Keratinocyte (primary cell): ENCODE measurements at regions not wholly inside any gene's neighbourhood (a gene's known extent, or its start where the extent isn't known, plus 50 kb on each side); places are given as distances from the start of the nearest gene placed in this dataset.

Source experiments
- DNase-seq: peaks from one replicate; pipeline ENCODE4 v3.0.0-alpha.2; 2011; ENCODE audit warnings: low read depth, missing footprints, low spot score
- FAIRE-seq: peaks from 2 replicates; lab custom pipeline; 2011; peaks lifted over from hg19 to GRCh38; lab: Jason Lieb, UNC
- H2AFZ ChIP-seq: 2 replicates; pipeline ENCODE4 v1.6.0; 2012; ENCODE audit warnings: low read length, control low read depth, inconsistent platforms; ENCODE audit not compliant: control insufficient read depth
- H3K27ac ChIP-seq: 2 replicates; pipeline ENCODE4 v1.5.1; 2011; ENCODE audit warnings: low read length; ENCODE audit not compliant: control insufficient read depth, insufficient read depth
- H3K27me3 ChIP-seq: 3 replicates; pipeline ENCODE4 v1.6.0; 2011; ENCODE audit warnings: low read length; ENCODE audit not compliant: control insufficient read depth, insufficient read depth; ENCODE audit errors: extremely low read depth
- H3K36me3 ChIP-seq, 2 experiments: 2 replicates in 1 of 2; 3 replicates in 1 of 2; pipeline ENCODE4 v1.5.1; 2011; ENCODE audit warnings: low read length in 2 of 2, mild to moderate bottlenecking in 1 of 2; ENCODE audit not compliant: control insufficient read depth in 2 of 2, insufficient read depth in 2 of 2; ENCODE audit errors: extremely low read depth in 1 of 2
- H3K4me1 ChIP-seq: 3 replicates; pipeline ENCODE4 v1.5.1; 2011; ENCODE audit warnings: low read length; ENCODE audit not compliant: control insufficient read depth, insufficient read depth; ENCODE audit errors: extremely low read depth
- H3K4me2 ChIP-seq: 3 replicates; pipeline ENCODE4 v1.6.0; 2011; ENCODE audit warnings: low read depth, low read length; ENCODE audit not compliant: control insufficient read depth, insufficient read depth; ENCODE audit errors: extremely low read depth
- H3K4me3 ChIP-seq, 3 experiments: fragments of 200-600 bp in 1 of 3; sonication (generic) in 1 of 3; 2 replicates in 2 of 3; 3 replicates in 1 of 3; pipeline ENCODE4 v1.5.1; 2011 to 2016; ENCODE audit warnings: low read length in 3 of 3, mild to moderate bottlenecking in 3 of 3, control low read depth in 2 of 3, inconsistent platforms in 1 of 3, low read depth in 1 of 3, mixed read lengths in 1 of 3, mixed run types in 1 of 3, moderate library complexity in 1 of 3; ENCODE audit not compliant: control insufficient read depth in 2 of 3, insufficient read depth in 2 of 3; ENCODE audit errors: extremely low read depth in 1 of 3
- H3K79me2 ChIP-seq: 2 replicates; pipeline ENCODE4 v1.6.0; 2012; ENCODE audit warnings: low read length; ENCODE audit not compliant: control insufficient read depth, insufficient read depth
- H3K9ac ChIP-seq: 3 replicates; pipeline ENCODE4 v1.6.0; 2011; ENCODE audit warnings: low read length; ENCODE audit not compliant: control insufficient read depth, insufficient read depth; ENCODE audit errors: extremely low read depth
- H3K9me1 ChIP-seq: 3 replicates; pipeline ENCODE4 v1.6.0; 2011; ENCODE audit warnings: low read length; ENCODE audit not compliant: control insufficient read depth, insufficient read depth; ENCODE audit errors: extremely low read depth
- H3K9me3 ChIP-seq: 2 replicates; pipeline ENCODE4 v1.5.1; 2012; ENCODE audit warnings: low read depth, low read length; ENCODE audit not compliant: control insufficient read depth
- H4K20me1 ChIP-seq: 3 replicates; pipeline ENCODE4 v1.6.0; 2011; ENCODE audit warnings: low read length; ENCODE audit not compliant: control insufficient read depth, insufficient read depth; ENCODE audit errors: extremely low read depth
- EZH2 ChIP-seq: IDR thresholded peaks from one replicate; pipeline ENCODE4 v1.6.1; 2012; ENCODE audit warnings: inconsistent platforms, mild to moderate bottlenecking, low read length, moderate library complexity
- dilution Hi-C: fragments of 300-500 bp; cut with MboI; formaldehyde crosslinking; loops from one replicate; pipeline ENCODE4 v1.7.0; 2020; ENCODE audit warnings: low sequenced_read_pairs; ENCODE audit not compliant: extremely low pct_ligation_motif_present
- TF ChIP-seq, protein P1 (sequence below), 3 experiments: IDR thresholded peaks in 1 of 3; conservative IDR thresholded peaks in 1 of 3; optimal IDR thresholded peaks in 1 of 3; 2 replicates in 2 of 3; 3 replicates in 1 of 3; pipeline versions ENCODE3 to v1.5.1; 2011; ENCODE audit warnings: low read length in 3 of 3, mild to moderate bottlenecking in 3 of 3, moderate library complexity in 2 of 3, control low read depth in 1 of 3, inconsistent platforms in 1 of 3; ENCODE audit not compliant: insufficient read depth in 2 of 3; ENCODE audit errors: extremely low read depth in 1 of 3

DNA sequence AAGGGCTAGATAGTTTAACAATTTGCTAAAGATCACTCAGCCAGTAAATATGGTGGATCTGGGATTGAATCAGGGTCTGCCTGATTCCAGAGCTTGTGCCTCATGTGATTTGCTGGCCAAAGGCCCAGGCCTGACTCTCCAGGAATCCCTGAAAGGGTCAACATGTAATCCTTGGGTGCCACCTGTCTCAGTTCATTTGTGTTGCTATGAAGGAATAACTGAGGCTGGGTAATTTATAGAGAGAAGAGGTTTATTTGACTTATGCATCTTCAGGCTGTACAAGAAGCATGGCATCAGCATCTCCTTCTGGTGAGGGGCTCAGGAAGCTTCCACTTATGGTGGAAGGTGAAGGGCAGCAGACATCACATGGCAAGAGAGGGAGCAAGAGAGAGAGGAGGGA, 144.9 kb downstream of the FCRL5 start:
- no peak for TF ChIP-seq EZH2
- TF ChIP-seq, protein P1, sequence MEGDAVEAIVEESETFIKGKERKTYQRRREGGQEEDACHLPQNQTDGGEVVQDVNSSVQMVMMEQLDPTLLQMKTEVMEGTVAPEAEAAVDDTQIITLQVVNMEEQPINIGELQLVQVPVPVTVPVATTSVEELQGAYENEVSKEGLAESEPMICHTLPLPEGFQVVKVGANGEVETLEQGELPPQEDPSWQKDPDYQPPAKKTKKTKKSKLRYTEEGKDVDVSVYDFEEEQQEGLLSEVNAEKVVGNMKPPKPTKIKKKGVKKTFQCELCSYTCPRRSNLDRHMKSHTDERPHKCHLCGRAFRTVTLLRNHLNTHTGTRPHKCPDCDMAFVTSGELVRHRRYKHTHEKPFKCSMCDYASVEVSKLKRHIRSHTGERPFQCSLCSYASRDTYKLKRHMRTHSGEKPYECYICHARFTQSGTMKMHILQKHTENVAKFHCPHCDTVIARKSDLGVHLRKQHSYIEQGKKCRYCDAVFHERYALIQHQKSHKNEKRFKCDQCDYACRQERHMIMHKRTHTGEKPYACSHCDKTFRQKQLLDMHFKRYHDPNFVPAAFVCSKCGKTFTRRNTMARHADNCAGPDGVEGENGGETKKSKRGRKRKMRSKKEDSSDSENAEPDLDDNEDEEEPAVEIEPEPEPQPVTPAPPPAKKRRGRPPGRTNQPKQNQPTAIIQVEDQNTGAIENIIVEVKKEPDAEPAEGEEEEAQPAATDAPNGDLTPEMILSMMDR (optimal IDR thresholded peaks at IDR 0.05 in 1 of 3, IDR thresholded peaks at IDR 0.05 in 1 of 3, conservative IDR thresholded peaks at IDR 0.05 in 1 of 3; ENCODE audit: extremely low read depth in 1 of 3, insufficient read depth in 2 of 3, low read length in 3 of 3) = no peak
- no peak overlapping the region for H3K4me2 ChIP-seq
- no peak overlapping the region for H2AFZ ChIP-seq
- FAIRE-seq (no peak), DNase-seq (no peak)
- H3K27ac ChIP-seq = no peak overlapping the region
- H4K20me1 ChIP-seq = no peaks in the 10 kb centered on the region
- no peaks in the 10 kb centered on the region for H3K36me3 ChIP-seq
- no peaks in the 10 kb centered on the region for H3K79me2 ChIP-seq
- H3K27me3 ChIP-seq = no peaks in the 10 kb centered on the region
- H3K4me3 ChIP-seq = no peak overlapping the region
- H3K4me1 ChIP-seq = no peaks in the 10 kb centered on the region
- dilution Hi-C loops = no loop called here
- H3K9me1 ChIP-seq = no peaks in the 10 kb centered on the region
- no peaks in the 10 kb centered on the region for H3K9me3 ChIP-seq
- H3K9ac ChIP-seq = no peak overlapping the region

GRCh38 chr1:157405662-157406061, 146.7 kb downstream of the FCRL5 start:
- Histone ChIP-seq H3K79me2 (no peaks in the 10 kb centered on the region), H3K4me2 (no peak overlapping the region), H3K36me3 (no peaks in the 10 kb centered on the region), H3K4me1 (no peaks in the 10 kb centered on the region), H4K20me1 (no peaks in the 10 kb centered on the region), H3K9ac (no peak overlapping the region), H3K9me1 (no peaks in the 10 kb centered on the region), H3K9me3 (no peaks in the 10 kb centered on the region), H3K27ac (no peak overlapping the region), H3K4me3 (no peak overlapping the region), H3K27me3 (no peaks in the 10 kb centered on the region), H2AFZ (no peak overlapping the region)
- TF ChIP-seq, protein P1 (optimal IDR thresholded peaks at IDR 0.05 in 1 of 3, IDR thresholded peaks at IDR 0.05 in 1 of 3, conservative IDR thresholded peaks at IDR 0.05 in 1 of 3; ENCODE audit: extremely low read depth in 1 of 3, insufficient read depth in 2 of 3, low read length in 3 of 3) = no peak
- no peak for TF ChIP-seq EZH2
- no peak for FAIRE-seq
- dilution Hi-C loops = no loop called here
- DNase-seq = no peak
